Natural killer cell (primary cell): ENCODE measurements at regions not wholly inside any gene's neighbourhood (a gene's known extent, or its start where the extent isn't known, plus 50 kb on each side); places are given as distances from the start of the nearest gene placed in this dataset.

ENCODE experiments used
- ATAC-seq, 3 donors: fragments of 150-1000 bp in 2 of 3; fragments of 200-7000 bp in 1 of 3; cut with Tn5 transposase; 1 replicate in 1 of 3; 2 replicates in 2 of 3; pipeline ENCODE4 v1.10.0; 2021; ENCODE audit warnings: mild to moderate bottlenecking in 2 of 3, moderate library complexity in 2 of 3
- DNase-seq, 2 donors: peaks; one replicate each; pipeline versions ENCODE4 v3.0.0 to v3.0.0-alpha.2; 2013 to 2021; ENCODE audit warnings: mixed read lengths in 1 of 2
- H3K27ac ChIP-seq: one replicate; pipeline ENCODE4 v1.5.1; 2013; ENCODE audit warnings: mild to moderate bottlenecking, low read length
- H3K27me3 ChIP-seq: one replicate; pipeline ENCODE4 v1.6.1; 2013; ENCODE audit warnings: low read length; ENCODE audit not compliant: control insufficient read depth, insufficient read depth
- H3K36me3 ChIP-seq: one replicate; pipeline ENCODE4 v1.6.1; 2013; ENCODE audit warnings: low read length; ENCODE audit not compliant: control insufficient read depth, insufficient read depth
- H3K4me1 ChIP-seq: one replicate; pipeline ENCODE4 v1.6.1; 2013; ENCODE audit warnings: low read length; ENCODE audit not compliant: control insufficient read depth, insufficient read depth
- H3K4me3 ChIP-seq: one replicate; pipeline ENCODE4 v1.5.1; 2013; ENCODE audit warnings: low read length
- H3K9me3 ChIP-seq: one replicate; pipeline ENCODE4 v1.6.1; 2013; ENCODE audit warnings: low read length; ENCODE audit not compliant: control insufficient read depth, insufficient read depth
- H3K27ac Mint-ChIP-seq, 2 donors: one replicate each; pipeline ENCODE4 v1.8.0; 2022; ENCODE audit warnings: mild to moderate bottlenecking in 2 of 2, mixed read lengths in 2 of 2, moderate library complexity in 1 of 2
- H3K27me3 Mint-ChIP-seq, 2 donors: one replicate each; pipeline ENCODE4 v1.8.0; 2022; ENCODE audit warnings: low read depth in 2 of 2, mixed read lengths in 2 of 2
- H3K36me3 Mint-ChIP-seq: one replicate; pipeline ENCODE4 v1.8.0; 2022; ENCODE audit warnings: mixed read lengths
- H3K4me1 Mint-ChIP-seq, 2 donors: one replicate each; pipeline ENCODE4 v1.8.0; 2022; ENCODE audit warnings: mixed read lengths in 2 of 2
- H3K4me3 Mint-ChIP-seq: one replicate; pipeline ENCODE4 v1.8.0; 2022; ENCODE audit warnings: mild to moderate bottlenecking, moderate library complexity, mixed read lengths
- H3K9me3 Mint-ChIP-seq, 2 donors: one replicate each; pipeline ENCODE4 v1.8.0; 2022; ENCODE audit warnings: mixed read lengths in 2 of 2
- WGBS: methylation state at CpG from one replicate; pipeline ENCODE4 v1.1.7; 2013; ENCODE audit warnings: missing lambda C conversion rate; ENCODE audit not compliant: insufficient coverage; 5-methylcytosine and 5-hydroxymethylcytosine counted together
- intact Hi-C: fragments of 100-400 bp; cut with micrococcal nuclease; formaldehyde crosslinking; loops from one replicate; pipeline ENCODE4 v1.14.2; 2022
- TF ChIP-seq, protein P1 (sequence below): fragments of 200-600 bp; IDR thresholded peaks from one replicate; pipeline ENCODE4 v1.8.0; 2022; ENCODE audit warnings: antibody characterized with exemption

DNA sequence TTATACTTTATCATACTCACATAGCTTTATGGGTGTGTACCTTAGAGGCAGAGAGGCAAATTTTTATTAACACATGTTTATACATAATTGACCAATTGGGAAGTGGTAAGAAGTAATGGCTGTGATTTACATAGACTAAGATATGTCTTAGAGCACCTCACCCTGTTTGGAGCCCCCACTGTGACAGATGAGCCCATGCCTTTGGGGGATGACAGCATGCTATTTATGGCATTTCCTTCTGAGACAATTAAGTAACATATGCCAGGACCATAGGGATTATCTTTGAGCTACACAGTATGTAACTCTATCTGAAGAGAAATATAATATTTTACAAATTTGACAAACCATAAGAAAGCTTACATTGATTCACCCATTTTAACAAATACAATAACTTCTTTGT lies 1655.3 kb upstream of the ACVR2A start:
- no peaks in the 10 kb centered on the region for H3K9me3 ChIP-seq
- Mint-ChIP-seq H3K36me3 (no peaks in the 10 kb centered on the region), H3K27me3 (no peaks in the 10 kb centered on the region), H3K4me3 (no peak overlapping the region), H3K27ac (no peak overlapping the region), H3K4me1 (no peaks in the 10 kb centered on the region), H3K9me3 (peaks cover 13 to 14% of the 10 kb centered on the region in 2 donors)
- H3K27me3 ChIP-seq, result no peaks in the 10 kb centered on the region
- intact Hi-C loops, result no loop called here
- no peaks in the 10 kb centered on the region for H3K36me3 ChIP-seq
- H3K27ac ChIP-seq, result no peak overlapping the region
- ATAC-seq (no peak), DNase-seq (no peak)
- TF ChIP-seq, protein P1, sequence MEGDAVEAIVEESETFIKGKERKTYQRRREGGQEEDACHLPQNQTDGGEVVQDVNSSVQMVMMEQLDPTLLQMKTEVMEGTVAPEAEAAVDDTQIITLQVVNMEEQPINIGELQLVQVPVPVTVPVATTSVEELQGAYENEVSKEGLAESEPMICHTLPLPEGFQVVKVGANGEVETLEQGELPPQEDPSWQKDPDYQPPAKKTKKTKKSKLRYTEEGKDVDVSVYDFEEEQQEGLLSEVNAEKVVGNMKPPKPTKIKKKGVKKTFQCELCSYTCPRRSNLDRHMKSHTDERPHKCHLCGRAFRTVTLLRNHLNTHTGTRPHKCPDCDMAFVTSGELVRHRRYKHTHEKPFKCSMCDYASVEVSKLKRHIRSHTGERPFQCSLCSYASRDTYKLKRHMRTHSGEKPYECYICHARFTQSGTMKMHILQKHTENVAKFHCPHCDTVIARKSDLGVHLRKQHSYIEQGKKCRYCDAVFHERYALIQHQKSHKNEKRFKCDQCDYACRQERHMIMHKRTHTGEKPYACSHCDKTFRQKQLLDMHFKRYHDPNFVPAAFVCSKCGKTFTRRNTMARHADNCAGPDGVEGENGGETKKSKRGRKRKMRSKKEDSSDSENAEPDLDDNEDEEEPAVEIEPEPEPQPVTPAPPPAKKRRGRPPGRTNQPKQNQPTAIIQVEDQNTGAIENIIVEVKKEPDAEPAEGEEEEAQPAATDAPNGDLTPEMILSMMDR, result no peak
- no peaks in the 10 kb centered on the region for H3K4me1 ChIP-seq
- no peak overlapping the region for H3K4me3 ChIP-seq

DNA sequence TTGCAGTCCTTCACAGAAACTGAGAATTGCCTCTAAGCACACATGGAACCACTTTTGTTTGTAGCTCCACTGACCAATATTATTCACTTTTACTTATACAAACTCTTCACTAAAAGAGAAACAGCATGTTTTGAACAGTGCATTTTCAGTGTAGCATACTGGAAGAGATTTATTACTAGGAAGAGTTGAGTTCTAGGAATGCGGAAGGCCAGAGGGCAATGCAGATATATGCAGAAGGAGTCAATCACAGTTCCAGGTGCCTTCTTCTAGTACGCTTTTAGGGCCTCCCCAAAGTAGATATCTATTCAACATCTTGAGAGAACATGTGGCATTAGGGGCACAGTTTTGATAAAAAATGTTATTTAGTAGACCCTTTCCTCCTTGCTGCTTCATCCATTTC lies 1654.0 kb upstream of the ZEB2 start:
- Histone ChIP-seq H3K27me3 (no peaks in the 10 kb centered on the region), H3K9me3 (no peaks in the 10 kb centered on the region), H3K4me1 (no peaks in the 10 kb centered on the region), H3K27ac (no peak overlapping the region), H3K36me3 (no peaks in the 10 kb centered on the region), H3K4me3 (no peak overlapping the region)
- TF ChIP-seq, protein P1, result no peak
- Mint-ChIP-seq H3K27ac (no peak overlapping the region), H3K36me3 (no peaks in the 10 kb centered on the region), H3K27me3 (no peaks in the 10 kb centered on the region), H3K4me1 (no peaks in the 10 kb centered on the region), H3K9me3 (peaks cover 6 to 19% of the 10 kb centered on the region in 2 donors), H3K4me3 (no peak overlapping the region)
- WGBS, result 93% methylated on average over 1 of the region's 2 CpGs
- intact Hi-C loops, result no loop called here
- DNase-seq (no peak), ATAC-seq (no peak)

DNA sequence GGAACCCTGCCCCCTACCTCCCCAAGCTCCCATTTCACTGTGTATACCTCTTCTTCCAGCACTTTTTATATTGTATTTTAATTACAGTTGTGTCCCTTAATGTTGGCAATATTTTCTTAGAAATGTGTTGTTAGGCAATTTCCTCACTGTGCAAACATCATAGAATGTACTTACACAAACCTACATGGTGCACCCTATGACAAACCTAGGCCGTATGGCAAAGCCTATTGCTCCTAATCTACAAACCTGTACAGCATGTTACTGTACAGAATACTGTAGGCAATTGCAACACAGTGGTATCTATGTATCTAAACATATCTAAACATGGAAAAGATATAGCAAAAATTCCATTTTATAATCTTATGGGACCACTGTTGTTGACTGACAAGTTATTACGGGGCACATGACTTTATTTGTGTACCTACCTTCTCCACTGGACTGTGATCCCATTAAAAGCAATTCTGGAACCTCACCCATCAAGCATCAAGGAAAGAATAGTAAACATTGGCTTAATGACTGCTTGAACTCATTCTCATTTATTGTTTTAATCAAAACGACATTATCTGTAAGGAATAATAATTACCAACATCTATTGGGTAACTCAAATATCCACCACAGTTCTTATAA lies 1641.5 kb upstream of the ZEB2 start:
- Histone ChIP-seq H3K9me3 (no peaks in the 10 kb centered on the region), H3K4me1 (no peaks in the 10 kb centered on the region), H3K27ac (no peak overlapping the region), H3K4me3 (no peak overlapping the region), H3K36me3 (no peaks in the 10 kb centered on the region), H3K27me3 (no peaks in the 10 kb centered on the region)
- DNase-seq (no peak), ATAC-seq (no peak)
- no peaks in the 10 kb centered on the region for H3K27me3 Mint-ChIP-seq
- no peaks in the 10 kb centered on the region for H3K36me3 Mint-ChIP-seq
- TF ChIP-seq, protein P1, result no peak
- intact Hi-C loops, result no loop called here
- H3K9me3 Mint-ChIP-seq, result peaks cover 3 to 10% of the 10 kb centered on the region in 2 donors
- 74% methylated on average over 2 of the region's 3 CpGs for WGBS
- H3K27ac Mint-ChIP-seq, result no peak overlapping the region
- no peak overlapping the region for H3K4me3 Mint-ChIP-seq
- no peaks in the 10 kb centered on the region for H3K4me1 Mint-ChIP-seq

DNA sequence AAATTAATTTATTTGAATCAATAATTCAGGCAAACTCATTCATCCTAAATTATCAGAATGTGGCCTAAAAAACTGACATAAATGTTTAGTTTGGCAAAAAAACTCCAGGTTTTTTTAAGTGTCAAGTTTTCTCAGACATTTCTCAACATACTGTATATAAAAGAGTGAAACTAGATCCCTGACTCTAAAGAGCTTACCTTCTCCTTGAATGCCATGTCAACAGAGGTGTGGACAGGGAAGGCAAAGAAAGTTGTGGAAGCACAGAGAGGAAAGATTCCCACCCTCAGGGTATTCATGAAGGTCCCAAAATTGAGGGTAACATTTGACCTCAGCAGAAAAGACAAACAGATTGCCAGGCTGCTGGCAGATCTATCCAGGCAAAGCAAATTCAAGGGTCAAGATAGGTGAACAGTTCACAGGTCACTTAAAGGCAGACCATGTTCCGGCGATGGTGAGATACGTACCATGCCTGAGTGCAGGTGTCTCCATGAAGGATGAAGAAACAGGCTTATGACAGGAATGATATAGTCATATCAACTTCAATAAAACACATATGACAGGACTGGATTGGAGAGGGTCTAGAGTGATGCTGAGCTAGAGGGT lies 1638.3 kb upstream of the ZEB2 start:
- H3K27me3 ChIP-seq, result no peaks in the 10 kb centered on the region
- Mint-ChIP-seq H3K27ac (no peak overlapping the region), H3K4me1 (no peaks in the 10 kb centered on the region), H3K9me3 (peaks cover 3 to 8% of the 10 kb centered on the region in 2 donors), H3K27me3 (no peaks in the 10 kb centered on the region), H3K4me3 (no peak overlapping the region), H3K36me3 (no peaks in the 10 kb centered on the region)
- H3K36me3 ChIP-seq, result no peaks in the 10 kb centered on the region
- no peaks in the 10 kb centered on the region for H3K4me1 ChIP-seq
- 94% methylated on average over 3 of the region's 3 CpGs for WGBS
- no peak overlapping the region for H3K27ac ChIP-seq
- ATAC-seq (no peak), DNase-seq (no peak)
- intact Hi-C loops, result no loop called here
- no peak overlapping the region for H3K4me3 ChIP-seq
- TF ChIP-seq, protein P1, result no peak
- no peaks in the 10 kb centered on the region for H3K9me3 ChIP-seq
